ENCODE measurements at regions not wholly inside any gene's neighbourhood (a gene's known extent, or its start where the extent isn't known, plus 50 kb on each side); places are given as distances from the start of the nearest gene placed in this dataset.
"Not testable (repeated sequence)": the region's sequence is repeated elsewhere in the genome, so short reads cannot be mapped to it uniquely, and the experiment has no call there.

DNA sequence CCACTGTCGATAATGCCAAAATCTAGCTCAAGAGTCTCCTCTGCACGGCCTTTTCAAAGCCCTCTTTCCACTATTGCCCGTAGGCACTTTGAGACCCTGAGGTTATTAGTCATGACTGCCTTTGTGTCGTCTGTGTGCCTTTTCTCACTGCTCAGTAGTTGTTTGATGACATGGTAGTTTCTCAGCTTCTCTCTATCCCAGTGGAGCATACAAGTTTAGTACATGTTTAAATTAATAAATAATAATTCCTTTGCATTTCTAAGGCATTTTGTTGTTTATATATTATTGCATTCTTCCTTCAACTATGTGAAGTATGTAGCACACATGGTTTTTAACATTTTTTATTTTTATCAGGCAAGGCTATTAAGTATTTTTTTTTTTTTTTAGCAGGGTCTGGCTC is 458.1 kb downstream of the PCNX1 start:
- no peak for DNase-seq

DNA sequence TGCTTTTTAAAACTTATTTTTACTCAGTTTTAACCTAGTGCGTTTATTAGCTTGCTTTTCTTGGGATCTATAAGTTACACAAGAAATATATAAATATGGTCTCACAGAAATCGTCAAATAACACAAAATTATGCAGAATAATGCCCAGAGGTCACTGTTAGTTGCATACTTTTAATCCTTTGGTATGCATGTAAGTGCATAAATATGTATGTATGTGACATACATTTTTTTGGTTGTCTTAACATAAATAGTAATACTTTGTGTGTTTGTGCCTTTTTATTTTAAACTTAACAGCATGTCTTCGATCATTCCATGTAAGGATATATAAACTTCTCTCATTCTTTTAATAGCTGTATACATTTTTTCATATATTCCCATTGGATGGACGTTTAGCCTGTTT is 459.6 kb downstream of the PCNX1 start:
- DNase-seq: no peak

DNA sequence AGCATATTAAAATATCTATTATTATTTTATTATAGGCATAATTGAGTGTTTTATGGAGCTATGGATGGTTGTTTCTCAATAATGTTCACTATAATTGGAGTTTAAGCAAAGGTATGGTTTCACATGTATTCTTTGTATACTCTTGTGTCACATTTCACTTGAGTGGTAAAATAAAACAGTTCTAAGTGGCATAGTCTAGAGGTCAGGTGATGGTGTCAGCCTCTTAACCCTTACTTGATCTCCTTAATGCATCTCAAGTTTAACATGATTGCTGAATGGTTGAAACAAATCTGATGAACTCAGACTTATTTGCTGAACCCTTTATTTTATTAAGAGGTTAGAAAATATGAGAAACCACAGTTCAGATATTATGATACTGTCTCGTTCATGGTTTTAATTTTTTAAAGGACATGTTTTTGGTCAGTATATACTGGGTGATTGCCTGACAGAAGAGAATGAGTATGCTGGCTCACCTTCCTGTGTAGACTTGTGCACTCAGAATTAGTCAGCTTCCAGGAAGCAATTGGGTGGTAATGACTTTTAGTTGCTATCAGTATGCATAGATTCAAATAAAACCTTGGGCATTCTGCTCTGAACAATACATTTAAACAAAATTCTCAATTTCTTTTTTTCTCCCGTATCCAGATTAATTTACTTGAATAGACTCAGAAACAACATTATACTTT is 464.6 kb downstream of the PCNX1 start:
- peak; percentile 95 for DNase-seq

DNA sequence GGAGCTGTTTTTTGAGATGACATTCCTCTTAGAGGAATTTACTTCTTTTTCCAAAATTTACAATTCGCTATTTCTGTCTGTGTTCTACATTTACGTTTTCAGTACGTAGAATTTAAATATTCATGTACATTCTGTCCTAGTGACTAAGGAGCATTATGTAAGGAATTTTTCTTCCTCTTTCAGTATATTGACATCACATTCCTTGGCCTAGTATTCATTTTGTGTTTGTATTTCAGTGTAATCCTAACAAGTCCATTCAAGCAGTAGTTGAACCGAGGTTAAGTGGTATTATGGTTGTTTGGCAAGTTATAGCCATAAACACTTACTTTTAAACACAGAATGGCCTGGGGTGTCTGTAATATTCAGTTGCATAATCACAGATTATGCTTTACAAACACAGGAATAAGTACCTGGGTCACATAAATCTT is 465.2 kb downstream of the PCNX1 start:
- DNase-seq: peak; percentile 87

DNA sequence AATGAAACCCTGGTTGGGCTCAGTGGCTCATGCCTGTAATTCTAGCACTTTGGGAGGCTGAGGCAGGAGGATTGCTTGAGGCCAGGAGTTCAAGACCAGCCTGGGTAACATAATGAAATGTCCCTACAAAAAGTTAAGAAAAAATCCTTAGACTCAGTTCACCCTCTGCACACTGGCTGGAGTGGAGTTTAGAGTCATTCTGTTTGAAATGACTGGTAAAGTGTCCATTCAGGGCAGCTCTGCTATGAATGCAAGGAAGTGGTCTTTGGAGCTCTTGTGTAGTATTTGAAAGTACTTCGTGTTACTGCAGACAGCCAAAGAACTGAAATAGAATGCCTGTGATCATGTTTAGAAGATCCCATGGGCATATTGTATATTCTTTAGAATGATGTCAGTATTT is 466.5 kb downstream of the PCNX1 start:
- DNase-seq: no peak

DNA sequence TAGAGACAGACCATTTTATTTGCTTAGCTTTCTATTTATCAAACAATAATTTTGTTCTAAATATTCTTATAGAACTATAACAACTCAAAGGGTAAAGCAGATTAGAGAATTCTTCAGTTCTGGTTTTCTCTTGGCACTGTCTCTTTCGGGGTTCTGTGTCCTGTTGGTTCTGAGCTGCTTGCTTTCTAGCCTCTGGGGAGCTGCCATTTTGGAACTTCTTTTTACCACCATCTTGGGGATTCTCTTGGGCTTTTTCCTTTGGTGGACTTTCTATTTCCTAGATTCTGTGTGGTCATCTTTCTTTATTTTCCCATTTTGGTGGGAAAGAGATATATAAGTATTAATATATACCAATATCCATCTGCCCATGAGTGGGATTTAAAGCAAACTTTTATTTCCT is 467.7 kb downstream of the PCNX1 start:
- no peak for DNase-seq

DNA sequence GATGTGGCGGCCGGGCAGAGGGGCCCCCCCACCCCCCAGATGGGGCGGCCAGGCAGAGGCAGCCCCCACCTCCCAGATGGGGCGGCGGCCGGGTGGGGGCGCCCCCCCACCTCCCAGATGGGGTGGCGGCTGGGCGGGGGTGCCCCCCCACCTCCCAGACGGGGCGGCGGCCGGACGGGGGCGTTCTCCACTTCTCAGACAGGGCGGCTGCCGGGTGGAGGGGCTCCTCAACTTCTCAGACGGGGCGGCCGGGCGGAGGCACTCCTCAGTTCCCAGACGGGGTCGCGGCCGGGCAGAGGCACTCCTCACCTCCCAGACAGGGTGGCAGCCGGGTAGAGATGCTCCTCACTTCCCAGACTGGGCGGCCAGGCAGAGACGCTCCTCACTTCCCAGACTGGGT is 469.8 kb downstream of the PCNX1 start:
- DNase-seq: no peak

DNA sequence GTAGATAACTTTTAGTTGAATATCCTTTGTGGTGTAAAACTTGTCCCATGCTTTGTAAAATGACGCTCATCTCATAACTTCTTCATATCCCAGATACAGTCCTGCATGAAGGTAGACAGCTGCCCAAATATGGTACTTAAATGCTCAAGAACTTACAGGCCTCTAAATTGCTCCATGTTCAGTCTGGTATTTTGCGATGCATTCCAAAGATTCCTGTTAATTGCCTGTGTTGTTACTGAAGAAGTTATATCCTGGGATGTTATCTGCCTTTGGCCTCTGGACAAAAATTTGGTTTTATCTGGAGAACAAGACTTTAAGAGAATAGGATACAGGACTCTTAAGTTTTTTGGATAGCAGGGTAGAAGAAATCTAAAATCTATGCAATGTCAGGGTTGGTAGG is 473.0 kb downstream of the PCNX1 start:
- no peak for DNase-seq

DNA sequence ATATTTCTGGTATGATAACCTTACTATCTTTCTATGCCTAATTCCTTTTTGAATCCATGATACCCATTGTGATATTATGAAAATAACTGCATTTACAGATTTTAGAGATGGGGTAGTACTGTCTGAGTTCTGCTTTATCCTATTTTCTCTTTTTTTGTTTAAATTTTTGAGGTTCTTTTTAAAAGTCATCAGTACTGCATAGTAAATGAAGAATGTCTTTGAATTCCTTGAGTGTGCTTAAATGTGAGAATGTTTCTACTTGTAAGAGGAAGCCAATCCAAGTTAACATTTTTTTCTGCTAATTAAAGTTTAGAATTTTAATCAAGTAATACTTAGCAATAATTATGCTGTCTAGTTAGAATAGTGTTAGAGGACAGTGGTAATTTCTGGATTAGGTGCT is 474.6 kb downstream of the PCNX1 start:
- no peak for DNase-seq

DNA sequence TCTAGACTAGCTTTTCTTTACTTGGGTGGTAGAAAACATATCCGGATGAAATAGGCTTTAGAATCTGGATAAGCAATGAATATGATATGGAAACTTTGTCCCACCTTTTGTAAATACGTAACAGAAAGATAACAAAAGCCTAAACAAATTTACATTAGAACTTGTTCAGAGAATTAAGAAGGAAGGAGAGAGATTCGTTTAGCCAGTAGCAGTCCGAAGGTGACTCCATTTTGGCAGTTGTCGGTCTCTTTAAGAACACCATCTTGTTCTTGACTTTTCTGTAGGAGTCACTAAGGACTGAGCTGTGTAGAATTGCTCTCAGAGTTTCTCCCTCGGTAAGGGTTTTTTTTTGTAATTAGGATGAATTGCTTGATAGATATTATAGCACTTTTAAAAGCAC is 475.1 kb downstream of the PCNX1 start:
- no peak for DNase-seq

DNA sequence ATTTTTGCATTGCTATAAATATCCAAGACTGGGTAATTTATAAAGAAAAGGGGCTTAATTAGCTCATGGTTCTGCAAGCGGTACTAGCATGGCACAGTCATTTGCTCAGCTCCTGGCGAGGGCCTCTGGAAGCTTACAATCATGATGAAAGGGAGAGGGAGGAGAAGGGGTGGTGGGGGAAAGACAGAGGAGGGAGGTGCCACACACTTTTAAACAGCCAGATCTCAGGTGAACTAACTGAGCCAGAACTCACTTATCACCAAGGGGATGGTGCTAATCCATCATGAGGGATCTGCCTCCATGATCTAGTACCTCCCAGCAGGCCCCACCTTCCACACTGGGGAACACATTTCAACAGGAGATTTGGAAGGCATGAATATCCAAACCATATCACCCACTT is 476.3 kb downstream of the PCNX1 start:
- DNase-seq: no peak

DNA sequence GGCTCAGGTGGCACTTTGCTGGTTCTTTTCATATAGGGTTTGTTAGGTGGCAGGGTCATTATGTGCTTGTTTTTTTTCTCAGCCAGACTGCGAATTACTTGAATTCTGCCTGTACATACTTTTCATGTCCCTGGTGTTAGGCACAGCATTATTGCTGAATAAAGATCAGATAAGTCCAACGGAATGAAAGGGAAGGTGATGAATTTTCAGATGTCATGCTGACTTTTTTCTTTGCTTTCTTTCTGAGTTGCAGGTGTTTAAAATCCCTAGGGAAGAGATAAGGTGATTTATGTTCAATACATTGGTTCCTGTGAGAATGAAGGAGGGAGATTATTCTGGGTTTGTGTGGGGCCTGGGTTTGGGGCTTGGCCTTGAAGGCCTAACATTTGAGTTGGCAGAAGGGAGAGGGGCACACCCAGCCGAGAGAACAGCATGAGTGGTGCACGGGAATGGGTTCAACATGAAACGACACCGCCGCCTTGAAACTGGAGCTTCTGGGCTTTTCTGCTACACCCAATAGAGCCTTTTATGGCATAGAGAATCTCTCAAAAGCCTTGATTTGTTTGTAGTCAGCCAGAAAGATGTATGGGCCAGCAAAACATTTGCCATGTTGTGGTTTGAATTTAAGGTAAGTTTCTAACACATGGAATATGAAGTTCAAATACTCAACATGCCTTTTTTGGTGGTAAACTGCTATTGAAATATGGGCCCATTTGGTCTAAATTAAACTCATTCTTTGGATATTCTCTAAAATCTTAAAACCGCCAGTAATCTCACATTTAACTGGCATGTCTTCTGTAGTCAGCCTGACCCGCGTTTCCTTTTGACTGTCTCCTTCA is 477.0 kb downstream of the PCNX1 start:
- no peak for DNase-seq

DNA sequence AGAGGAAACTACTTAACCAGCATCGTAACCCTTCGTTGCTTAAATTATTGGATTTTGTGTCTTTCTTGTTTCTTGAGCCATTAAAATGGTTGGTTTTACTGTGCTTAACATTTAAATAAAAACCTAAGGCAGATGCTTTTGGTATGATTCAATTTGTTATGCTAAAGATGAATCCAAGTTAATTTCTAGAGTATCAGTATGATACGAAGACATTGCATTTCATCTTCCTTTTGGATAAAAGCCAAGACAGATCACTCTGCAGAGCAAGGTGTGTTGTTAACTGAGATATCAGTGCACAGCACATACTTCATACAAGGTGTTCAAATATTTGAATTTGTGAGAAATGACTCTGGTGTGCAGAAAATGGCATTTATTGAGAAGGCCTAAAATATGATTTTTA is 480.5 kb downstream of the PCNX1 start:
- no peak for DNase-seq

DNA sequence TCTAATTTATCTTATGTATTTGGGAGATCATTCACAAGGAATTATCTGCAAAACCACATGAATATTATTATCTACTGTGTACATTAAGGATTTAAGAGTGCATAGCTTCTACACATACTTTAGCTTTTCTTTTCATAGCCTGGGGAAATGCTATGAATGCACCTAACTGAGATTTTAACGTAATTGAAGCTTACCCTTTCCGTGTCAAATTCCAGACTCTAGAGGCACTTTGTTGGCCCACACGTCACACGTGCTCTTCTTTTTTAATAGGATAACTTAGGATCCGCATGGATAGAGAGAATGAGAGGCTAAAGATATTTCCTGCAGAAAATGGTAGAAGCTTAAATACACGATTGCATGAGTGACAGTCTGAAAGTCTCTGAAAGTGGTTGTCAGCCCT is 481.1 kb downstream of the PCNX1 start:
- DNase-seq: no peak

DNA sequence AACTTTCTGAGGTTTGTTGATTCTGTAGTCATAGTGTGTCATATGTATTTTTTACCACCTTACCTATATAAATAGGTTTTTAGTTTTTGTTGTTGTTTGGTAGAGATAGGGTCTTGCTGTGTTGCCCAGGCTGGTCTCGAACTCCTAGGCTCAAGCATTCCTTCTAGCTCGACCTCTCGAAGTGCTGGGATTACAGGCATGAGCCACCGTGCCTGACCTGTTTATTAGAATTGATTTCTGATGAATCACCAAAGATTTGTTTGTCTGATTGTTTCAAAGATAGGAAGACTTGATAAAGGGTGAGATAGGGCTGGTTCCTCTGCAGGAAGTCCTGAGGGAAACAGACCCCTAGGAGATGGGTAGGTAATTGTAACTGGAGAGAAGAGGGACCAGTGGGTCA is 481.6 kb downstream of the PCNX1 start:
- DNase-seq: no peak

DNA sequence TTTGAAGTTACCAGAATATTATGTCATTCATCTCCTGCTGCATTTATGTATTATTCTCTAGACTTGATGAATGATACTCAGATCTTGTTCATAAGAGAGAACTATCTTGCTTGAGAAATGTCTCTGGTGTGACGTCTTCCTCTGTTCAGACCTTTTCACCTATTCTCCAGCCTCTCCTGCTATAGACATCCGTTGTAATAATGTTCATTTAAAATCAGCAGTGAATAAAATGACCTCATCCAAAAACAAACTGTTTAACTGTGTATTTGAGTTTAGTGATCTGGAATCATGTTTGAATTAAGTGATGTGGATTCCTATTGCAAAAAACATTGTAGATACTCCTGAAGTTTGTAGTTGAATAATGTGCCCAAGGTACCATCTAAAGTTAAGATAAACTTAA is 487.1 kb downstream of the PCNX1 start:
- DNase-seq: no peak

DNA sequence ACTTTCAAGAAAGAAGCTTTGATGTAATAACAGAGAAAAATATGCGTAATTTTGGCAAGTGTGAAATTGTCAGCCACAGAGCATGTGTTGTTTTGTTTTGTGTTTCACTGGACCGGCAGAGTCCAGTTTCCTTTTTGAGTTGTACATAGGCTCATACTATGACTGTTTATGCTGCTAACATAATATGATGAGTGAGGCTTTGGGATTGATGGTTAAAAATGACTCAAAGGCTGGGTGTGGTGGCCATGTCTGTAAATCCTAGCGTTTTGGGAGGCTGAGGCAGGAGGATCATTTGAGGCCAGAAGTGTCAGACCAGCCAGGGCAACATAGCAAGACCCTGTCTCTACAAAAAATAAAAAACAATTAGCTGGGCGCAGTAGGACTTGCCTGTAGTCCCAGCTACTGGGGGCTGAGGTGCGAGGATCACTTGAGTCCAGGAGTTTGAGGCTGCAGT is 487.9 kb downstream of the PCNX1 start:
- DNase-seq: no peak

DNA sequence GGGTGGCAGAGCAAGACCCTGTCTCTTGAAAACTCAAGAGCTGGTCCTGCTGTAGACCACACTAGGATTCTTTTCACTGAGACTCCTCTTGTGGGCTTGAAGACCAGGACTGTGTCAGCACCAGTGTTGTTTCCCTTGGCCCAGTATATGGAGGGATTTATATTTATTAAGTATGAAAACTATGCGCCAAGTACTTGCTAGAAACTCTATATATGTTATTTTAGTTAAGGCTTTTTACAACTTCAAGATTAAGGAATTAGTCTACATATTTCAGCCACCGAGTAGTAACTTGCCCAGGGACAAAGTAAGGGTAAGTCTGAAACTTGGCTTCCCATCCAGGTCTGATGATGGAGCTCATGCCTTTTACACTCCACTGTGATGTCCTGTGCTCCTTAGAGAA is 488.4 kb downstream of the PCNX1 start:
- no peak for DNase-seq

DNA sequence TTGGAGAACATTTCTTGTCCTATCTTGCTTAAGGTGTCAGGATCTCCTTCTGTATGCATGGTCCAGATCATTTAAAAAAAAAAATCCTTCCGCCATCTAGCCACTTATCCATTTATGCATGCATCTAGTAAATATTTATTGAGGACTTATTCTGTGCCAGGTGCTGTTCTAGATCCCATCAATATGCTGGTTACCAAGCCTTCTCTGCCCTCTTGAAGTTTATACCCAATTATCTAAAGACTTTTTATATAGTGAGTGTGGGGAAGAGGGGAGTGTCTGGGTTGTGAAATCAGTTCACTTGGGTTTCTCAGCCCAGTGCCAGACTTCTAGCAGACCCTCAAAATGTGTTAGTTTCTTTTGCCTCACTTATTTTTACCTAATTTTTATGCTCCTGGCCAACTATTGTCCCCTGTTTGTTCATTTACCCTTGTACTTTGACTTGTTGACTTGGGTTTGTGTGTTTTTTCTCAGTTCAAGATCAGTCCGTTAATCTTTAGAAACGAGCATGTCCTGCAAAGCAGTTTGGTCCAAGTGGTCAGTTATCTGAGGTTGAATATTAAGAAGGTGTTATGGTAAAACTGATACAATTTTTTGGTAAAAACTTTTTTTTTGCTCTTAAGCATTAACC is 488.9 kb downstream of the PCNX1 start:
- DNase-seq: no peak

DNA sequence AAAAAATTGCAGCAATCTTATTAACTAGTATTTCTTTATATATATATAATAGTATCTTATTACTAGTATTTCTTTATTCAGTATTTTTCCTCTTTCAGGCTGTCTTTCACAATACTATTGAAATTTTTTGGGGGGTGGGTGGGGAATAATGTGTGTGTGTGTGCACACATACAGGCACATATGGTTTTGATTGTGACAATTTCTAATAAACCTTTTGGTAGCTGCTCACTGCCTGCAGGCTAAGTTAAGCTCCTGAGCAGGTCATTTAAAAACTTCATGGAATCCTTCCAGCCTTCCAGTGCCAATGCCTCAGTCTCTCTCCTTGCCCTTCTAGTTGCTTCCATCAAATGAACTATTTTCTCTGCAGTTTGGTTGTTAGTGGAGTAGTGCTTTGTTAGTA is 490.1 kb downstream of the PCNX1 start:
- DNase-seq: no peak

DNA sequence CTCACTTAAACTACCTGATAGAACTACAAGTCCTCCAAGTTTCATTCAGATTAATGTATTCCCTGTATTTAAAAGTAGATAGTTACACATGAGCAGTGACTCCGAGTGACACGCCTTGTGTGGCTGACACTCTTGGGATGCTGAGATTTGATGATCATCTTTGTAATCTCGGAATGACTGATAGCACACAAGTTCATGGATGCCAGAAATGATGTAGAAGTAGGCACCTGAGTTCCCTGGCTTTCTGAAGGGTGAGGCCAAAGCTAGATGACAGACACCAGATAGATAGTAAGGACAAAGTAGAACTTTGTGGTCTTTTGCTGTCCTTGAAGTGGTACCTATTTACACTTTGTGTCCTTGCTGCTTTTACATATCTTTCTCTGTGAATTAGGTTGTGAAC is 491.2 kb downstream of the PCNX1 start:
- no peak for DNase-seq

DNA sequence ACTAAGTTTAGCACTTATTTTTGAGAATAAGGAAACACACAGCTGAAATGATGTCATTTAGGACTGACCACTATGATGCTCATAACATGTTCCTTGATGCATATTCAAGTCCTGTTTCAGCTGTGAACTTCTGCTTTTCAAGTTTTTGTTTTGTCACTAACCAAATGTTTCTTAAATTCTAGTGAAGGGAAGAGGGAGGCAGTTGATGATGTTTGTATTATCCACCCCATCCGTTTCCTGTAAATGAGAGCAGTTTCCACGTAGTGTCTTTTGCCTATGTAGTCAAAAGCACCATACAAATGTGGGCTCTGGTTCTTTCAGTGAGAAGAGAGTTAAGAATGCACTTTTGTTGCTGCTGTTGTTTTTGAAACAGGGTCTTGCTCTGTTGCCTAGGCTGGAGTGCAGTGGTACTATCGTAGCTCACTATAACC is 491.8 kb downstream of the PCNX1 start:
- DNase-seq: no peak

DNA sequence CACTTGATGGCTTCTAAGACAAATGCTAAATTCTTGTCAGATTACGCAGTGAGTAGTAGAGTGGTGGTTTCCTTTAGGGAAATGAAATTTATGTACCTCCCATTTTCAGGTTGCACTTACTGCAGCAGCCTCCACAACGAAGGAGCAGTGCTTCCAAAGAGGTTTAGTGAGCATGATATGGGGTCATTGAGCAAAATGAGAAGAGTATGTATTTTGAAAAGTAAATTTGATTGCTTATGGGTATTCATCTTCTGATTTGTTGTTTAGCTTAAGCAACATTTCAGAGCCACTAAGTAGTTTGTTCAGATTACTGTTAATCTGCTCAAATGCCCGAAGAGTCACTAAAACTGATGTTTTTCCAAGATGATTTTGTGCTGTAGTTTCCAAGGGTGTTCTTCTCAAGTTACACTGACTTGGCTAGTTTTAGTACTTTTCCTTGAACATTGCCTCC is 493.6 kb downstream of the PCNX1 start:
- no peak for DNase-seq

DNA sequence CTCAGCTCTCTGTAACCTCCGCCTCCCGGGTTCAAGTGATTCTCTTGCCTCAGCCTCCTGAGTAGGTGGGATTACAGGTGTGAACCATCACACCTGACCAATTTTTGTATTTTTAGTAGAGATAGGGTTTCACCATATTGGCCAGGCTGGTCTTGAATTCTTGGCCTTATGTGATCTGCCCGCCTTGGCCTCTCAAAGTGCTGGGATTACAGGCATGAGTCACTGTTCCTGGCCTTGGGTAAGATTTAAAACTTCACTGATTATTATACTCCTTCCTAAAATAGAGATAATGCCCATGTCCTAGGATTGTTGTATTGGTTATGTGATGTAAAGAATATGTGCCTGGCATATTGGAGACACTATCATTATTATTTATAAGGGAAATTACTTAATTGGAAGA is 495.2 kb downstream of the PCNX1 start:
- DNase-seq: not testable (repeated sequence)

All from DMS79 treated with DMSO at 0.1 percent for 48 hours (cell line).